NCI-H446 treated with DMSO at 0.1 percent for 48 hours (cell line): ENCODE measurements at regions not wholly inside any gene's neighbourhood (a gene's known extent, or its start where the extent isn't known, plus 50 kb on each side); places are given as distances from the start of the nearest gene placed in this dataset.
A peak's percentile ranks its signal among the peaks of the same experiment; 100 is the strongest.
"Not testable (repeated sequence)": the region's sequence is repeated elsewhere in the genome, so short reads cannot be mapped to it uniquely, and the experiment has no call there.

ENCODE experiments used
- DNase-seq: peaks from one replicate; lab custom pipeline; 2025; lab: John Stamatoyannopoulos, UW

DNA sequence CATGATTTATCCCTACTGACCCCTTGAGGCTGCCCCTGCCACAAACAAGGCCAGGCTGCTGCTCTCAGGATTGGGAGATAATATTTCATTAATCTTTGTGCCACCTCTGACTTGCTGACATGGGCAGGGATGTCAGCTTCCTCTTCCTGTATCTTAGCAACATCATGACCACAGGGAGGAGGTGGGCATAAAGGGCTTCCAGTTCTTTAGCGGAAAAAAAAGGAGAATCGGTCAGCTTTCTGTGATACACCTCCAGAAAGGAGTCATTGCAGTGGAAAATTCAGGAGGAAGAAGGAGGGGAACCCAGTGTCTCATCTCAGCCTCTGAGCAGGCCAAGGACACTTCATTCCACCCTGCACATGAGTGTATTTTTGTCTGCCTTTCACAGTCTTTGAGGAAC is 206.8 kb upstream of the SDK2 start:
- no peak for DNase-seq

DNA sequence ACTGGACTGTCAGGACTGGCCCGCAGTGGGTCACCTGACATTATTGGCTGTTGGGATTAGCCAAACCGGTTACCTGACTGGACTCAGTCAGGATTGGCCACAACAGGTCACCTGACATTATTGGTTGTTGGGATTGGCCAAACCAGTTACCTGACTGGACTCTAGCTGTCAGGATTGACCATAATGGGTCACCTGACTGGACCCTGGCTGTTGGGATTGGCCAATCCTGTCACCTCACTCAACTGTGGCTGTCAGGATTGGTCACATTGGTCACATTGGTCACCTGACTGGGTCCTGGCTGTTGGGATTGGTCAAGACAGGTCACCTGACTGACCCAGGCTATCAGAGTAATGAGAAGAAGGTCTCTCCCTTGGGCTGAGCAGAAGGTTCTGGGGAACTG is 207.7 kb upstream of the SDK2 start:
- no peak for DNase-seq

DNA sequence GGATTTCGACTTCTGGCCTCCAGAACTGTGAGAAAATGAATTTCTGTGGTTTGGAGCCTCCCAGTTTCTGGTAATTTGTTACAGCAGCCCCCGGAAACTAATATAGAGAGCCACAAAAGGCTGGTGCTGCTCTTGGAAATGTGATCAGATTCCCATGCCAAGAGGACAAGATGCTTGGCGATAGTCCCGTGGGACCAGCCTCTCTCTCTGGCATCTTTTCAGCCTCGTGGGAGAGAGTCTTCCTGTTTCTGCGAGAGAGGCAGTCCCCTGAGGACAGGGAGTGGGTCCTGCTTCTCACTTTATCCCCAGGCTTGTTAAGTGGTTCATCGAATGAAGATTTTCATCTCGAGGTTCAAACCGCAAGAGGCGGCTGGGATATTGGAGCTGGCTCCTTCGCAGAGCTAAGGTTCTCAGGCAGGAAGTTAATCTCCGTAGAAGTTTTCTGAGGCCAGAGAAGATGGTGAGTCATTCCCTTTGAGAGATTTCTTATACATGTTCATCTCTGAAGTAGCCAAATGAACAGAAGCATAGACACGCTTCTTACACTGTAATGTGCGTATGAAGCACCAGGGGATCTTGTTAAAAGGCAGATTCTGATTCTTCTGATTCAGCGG is 211.6 kb upstream of the SDK2 start:
- DNase-seq = peak; percentile 46

DNA sequence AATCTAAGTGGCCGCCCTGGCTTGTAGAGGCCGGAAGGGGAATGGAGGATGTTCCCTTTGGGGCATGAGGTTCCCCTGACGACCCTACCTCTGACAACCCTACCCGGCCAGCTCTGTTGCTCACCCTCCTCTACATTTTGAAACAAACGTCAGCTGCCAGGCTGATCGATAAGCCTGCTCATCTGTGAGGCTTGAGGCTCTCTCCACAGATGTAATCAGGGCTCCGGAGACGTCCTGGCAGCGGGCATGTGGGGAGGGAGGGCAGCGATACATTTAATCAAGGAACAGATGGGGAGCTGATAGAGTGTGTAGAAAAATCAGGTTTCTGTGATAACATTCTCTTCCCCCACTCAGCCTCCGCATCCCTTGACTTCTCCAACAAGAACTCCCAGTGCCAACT is 212.3 kb upstream of the SDK2 start:
- no peak for DNase-seq

- not testable (repeated sequence) for DNase-seq
Observed at GRCh38 chr17:73859439-73860008, 215.3 kb upstream of the SDK2 start.

GRCh38 chr17:73861543-73861942 is 217.3 kb upstream of the SDK2 start:
- DNase-seq = no peak

GRCh38 chr17:73863761-73864535 is 219.7 kb upstream of the SDK2 start:
- no peak for DNase-seq

DNA sequence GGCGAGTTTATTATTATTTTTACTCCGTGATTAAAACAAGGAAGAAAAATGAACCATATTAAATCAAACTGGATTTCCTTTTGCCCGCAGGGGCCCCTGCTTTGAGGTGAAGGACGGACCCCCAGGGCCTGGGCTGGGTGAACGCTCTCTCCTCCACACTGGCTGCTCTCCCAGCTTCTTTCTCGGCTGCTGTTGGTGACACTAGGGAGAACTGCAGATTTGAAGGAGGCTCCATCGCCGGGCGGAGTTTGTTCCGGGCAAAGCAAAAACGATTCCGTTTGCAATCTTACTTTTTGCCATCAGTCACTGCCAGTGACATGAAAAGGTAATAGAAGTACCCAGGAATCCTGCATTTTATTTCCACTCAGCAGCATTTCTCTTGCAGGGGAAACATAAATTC is 221.6 kb upstream of the SDK2 start:
- no peak for DNase-seq

GRCh38 chr17:73867056-73867455 is 222.8 kb upstream of the SDK2 start:
- DNase-seq = no peak

DNA sequence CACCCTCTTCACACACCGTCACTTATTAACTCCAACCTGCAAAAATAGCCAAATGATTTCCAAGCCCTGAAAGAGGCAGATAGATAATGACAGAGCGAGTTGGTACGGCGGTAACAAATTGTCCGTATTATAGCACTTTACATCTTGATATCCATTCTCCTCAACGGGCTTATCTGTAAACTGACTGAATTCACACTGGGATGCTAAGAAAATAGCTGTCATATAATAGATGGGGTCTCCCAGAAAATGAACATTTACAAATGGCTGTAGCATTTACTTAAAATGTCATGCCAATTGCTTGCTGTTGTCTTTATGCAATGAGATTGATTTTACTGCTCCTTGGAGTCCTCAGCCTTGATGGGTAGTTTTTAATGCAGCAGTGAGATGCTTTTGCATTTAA is 225.8 kb upstream of the SDK2 start:
- no peak for DNase-seq

DNA sequence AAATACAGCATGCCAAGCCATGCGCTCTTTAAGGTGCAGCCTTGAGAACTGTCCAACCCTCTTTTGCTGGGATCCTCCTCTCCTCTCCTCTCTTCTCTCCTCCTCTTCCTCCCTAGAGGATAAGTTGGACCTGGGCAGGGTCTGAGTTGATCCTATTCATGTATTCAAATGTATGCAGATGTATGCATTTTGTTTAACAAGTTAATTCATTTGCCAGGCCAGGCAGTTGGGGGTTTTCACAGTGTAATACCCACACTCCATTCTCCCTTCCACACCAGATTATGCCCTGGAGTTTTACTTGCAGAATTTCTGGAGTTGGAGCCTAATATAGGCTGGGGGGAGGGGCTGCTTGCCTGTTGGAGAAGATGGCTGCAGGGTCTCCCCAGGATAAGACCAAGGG is 226.2 kb upstream of the SDK2 start:
- DNase-seq = no peak

DNA sequence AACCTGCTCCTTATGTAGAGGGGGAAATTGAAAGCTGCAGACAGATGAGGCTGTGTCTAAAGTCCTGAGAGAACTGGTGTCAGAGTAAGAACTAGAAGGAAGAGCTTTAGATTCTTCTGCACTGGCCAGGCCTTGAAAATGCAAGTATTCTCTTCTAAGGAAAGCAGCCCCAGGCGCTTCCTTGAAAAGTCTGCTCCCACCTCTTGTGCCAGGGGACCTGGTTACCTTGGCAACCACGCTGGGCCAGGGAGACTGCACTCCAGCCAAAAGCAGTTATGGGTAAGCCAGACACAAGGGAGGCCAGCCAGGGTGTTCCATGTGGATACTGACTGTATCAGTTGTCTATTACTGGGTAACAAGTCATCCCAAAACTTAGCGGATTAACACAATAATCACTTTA is 228.6 kb upstream of the SDK2 start:
- no peak for DNase-seq

DNA sequence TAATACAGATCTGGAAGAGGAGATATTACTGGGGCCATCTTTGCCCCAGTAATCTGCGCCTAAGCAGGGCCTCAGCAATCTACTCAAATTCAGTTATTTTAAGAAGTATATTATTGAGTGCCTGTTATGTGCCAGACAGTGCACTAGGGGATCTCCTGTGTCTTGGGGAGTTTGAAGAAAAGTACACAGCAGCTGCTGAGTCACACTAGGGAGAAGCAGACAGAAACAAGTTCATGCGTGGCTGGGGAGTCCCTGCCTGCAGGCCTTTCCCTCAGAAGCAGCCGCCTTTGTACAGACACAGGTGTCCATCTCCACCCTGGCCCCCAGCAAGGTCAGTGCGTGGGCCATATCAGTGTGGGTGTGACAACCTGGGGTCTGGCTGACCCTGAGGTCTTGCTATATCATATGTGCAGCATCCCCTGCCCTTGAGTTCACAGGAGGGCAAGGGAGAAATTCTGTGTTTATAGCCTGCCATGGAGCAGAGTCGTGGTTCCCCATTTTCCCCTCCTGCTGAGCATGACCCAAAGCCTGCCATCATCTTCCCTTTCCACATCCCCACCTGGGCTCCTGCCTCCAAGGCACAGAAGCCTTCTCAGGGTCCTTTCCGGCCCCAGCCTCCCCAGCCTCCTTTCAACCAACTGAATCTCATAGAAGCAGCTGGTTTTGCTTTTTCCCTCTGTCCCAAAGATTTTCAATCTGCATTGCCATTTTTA is 229.9 kb upstream of the SDK2 start:
- DNase-seq = no peak

DNA sequence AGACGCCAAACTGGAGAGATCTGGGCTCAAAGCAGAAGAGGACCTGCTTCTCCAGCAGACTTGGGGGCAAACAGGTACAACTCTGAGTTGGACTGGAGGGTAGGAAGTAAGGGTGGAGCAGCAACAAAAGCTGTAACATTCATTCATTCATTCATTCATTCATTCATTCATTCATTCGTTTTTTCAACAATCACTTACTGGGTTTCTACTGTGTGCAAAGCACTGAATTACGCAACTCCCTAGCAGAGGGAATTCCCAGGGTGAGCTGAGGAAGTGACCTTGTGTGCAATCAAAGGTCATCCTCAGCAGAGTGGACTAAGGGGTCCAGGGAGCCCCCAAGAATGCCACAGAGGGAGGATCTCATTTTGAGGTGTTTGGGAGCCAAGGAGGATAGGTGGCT is 231.1 kb upstream of the SDK2 start:
- DNase-seq = no peak

- DNase-seq = no peak
Observed at GRCh38 chr17:73877962-73878361, 233.7 kb upstream of the SDK2 start.

DNA sequence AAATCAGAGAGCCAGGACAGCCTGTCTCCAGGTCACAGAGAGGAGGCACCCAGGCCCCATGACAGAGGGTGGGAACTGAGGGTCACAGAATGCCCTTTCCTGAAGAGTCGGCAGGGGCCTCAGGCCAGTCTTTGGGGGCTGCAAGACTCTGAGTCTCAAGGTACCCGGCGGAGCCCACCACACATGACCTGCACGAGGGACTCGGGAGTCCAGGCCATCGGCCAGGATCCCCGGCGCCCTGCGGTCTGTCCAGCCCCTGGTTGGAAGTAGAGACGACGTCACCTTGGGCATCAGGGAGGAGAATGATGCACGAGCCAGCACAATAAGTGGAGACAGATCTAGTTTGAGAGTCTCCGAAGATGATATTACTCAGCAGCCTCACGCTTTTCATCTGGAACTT is 234.7 kb upstream of the SDK2 start:
- no peak for DNase-seq

DNA sequence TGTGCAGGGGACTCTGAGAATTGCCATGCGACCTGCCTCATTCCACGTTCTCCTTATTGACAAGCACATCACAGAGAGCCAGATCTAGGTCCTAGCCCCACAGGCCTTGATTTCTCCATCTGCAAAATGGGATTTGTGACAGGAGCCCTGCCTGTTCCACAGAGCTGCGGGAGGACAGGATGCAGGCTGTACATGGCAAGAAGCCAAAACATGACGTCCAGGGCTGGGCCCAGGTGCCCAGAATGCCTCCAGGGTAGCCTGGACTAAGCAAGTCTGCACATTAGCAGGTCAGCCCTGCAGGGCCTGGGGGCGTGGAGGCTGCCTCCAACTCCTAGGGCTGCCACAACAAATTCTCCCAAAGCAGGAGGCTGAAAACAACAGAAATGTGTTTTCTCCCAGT is 235.7 kb upstream of the SDK2 start:
- no peak for DNase-seq

DNA sequence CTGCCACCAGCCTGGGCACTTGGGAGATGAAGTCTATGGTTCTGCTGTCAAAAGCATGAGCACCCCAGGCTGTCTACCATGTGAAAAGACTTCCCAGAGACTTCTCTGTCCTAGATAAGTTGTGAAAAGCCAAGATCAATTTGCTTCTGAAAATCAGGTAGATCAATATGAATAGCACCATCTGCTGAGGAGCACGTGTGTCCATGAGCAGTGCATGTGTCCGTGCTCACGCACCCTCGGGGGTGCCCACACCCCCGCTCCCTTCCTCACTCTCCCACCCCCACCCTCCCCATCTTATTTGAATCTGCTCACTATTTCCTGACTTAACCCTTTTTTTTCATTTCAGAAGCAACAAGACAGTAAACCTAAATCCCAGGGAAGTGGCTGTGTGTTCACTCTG is 238.3 kb upstream of the SDK2 start:
- DNase-seq = no peak

DNA sequence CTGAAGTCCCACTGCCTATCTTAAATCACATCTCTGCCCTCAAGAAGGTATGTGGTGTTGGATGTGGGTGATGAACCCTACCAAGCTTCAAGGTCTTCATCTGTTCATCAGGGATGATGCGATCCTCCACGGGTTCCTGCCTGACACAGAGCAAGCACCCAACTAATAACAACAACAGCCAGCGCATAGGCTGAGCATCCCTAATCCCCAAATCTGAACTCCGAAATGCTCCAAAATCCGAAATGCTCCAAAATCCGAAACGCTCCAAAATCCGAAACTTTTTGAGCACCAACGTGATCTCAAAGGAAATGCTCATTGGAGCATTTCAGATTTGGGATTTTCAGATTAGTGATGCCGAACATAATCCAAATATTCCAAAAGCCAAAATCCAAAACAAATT is 238.9 kb upstream of the SDK2 start:
- DNase-seq = no peak

DNA sequence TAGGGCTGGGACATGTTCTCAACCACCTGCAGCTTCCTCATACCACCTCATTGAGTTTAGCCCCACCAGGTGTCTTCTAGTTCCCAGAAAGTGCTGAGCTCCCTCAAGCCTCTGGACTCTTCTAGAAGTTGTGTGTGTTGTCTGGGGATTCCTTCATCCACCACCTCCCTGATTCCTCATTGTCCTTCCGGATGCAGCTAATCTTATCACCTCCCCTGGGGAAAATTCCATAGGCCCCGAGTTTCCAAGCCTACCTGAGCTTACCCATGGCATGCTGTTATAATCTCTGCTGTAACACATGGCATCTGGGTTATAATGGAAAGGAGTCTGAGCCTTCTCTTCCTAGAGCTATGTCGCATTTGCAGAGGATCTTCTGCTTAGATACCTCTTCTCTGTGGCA is 243.5 kb upstream of the SDK2 start:
- DNase-seq = no peak

GRCh38 chr17:73888862-73889261 is 244.6 kb upstream of the SDK2 start:
- no peak for DNase-seq

DNA sequence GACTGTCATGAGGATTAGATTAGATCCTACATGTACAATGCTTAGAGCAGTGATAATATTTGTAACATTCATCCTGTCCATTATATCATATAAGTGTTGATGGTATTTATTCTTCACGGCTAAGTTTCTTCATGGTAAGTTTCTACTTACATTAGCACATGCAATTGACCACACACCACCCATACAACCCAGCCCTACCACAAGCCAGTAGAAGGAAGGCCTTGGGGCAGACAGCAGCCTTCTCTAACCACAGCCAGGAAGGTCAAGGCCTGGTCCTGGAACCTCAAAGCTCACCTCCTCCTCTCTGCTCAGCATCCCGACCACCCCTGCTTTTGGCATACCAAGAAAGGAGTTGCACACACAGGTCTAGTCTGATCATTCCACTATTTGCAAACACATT is 245.2 kb upstream of the SDK2 start:
- DNase-seq = no peak

DNA sequence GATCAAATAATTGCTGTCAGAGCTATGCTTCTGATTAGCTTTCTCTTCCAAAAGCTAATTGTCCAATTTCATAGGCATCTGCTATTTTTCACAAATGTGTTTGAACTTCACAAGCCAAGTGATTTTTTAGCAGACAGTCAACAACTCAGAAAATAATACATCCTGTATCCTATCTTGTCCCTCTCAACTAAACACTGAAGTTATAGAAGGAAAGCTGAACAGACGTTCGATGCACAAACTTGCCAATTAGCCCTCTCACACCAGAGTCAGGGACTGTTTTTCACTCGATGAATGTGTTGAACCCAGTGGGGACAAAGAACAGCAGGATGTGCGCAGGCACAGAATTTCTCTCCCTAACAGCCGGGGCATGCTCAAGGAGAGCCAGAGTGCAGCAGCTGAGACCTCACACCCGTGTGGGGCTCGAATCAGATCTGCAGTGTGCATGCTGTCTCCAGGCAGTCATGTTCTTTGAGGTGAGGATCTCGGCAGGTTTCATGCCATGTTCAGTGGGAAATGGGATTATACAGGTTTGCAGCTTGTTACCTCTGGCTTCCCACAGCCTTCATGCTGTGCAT is 246.7 kb upstream of the SDK2 start:
- DNase-seq = no peak
